ENCODE measurements at regions not wholly inside any gene's neighbourhood (a gene's known extent, or its start where the extent isn't known, plus 50 kb on each side); places are given as distances from the start of the nearest gene placed in this dataset.
A peak's percentile ranks its signal among the peaks of the same experiment; 100 is the strongest.

DNA sequence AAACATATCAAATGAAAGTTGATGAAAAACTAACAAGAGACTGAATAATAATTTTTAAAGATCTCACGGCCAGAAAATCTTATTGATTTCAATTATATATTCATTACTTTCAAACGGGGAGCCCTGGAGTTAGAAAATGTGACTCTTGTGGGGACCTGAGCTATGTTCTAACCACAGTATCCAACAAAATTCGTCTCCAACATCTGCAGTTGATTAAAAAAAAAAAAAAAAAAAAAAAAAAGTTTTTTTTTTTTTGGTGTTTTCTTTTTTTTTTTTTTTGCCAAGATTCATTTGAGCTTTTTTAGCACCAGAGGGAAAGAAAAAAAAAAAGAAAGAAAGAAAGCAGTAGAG, 144.3 kb upstream of the PIK3R1 start:
- H3K4me1 ChIP-seq (ENCODE audit: control insufficient read depth in 1 of 2, insufficient read depth in 2 of 2, low read depth in 1 of 2, low read length in 1 of 2), result no peaks in the 10 kb centered on the region; a peak in 1 of 4 replicates
- H3K36me3 ChIP-seq (replicated peaks in 1 of 2; ENCODE audit: control insufficient read depth in 1 of 2, insufficient read depth in 2 of 2, low read length in 1 of 2), result no peaks in the 10 kb centered on the region
- H3K4me3 ChIP-seq (ENCODE audit: low read depth in 2 of 2, low read length in 1 of 2), result no peak overlapping the region
- 49% methylated on average over 3 of the region's 3 CpGs for WGBS (ENCODE audit: low lambda C conversion rate)
- H3K9me3 ChIP-seq, result no peaks in the 10 kb centered on the region
- ChIA-PET POLR2A (no interaction called here), CTCF (no interaction called here)
- H3K27me3 ChIP-seq (ENCODE audit: insufficient read depth), result no peaks in the 10 kb centered on the region
- no peaks in the 10 kb centered on the region for H3K9me2 ChIP-seq
- no peaks in the 10 kb centered on the region for H4K20me1 ChIP-seq (ENCODE audit: insufficient read depth)
- no peak overlapping the region for H3K4me2 ChIP-seq
- H3K79me2 ChIP-seq (ENCODE audit: insufficient read depth), result no peaks in the 10 kb centered on the region
- H3K27ac ChIP-seq (ENCODE audit: low read depth in 2 of 2, low read length in 1 of 2), result no peak overlapping the region
- H2AFZ ChIP-seq (ENCODE audit: low read depth), result no peak overlapping the region
- TF ChIP-seq, protein P1, sequence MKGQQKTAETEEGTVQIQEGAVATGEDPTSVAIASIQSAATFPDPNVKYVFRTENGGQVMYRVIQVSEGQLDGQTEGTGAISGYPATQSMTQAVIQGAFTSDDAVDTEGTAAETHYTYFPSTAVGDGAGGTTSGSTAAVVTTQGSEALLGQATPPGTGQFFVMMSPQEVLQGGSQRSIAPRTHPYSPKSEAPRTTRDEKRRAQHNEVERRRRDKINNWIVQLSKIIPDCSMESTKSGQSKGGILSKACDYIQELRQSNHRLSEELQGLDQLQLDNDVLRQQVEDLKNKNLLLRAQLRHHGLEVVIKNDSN (IDR thresholded peaks at IDR 0.05; ENCODE audit: borderline replicate concordance, low read depth), result no peak
- peak; percentile 49 for TF ChIP-seq TCF12 (IDR thresholded peaks at IDR 0.05)
- H3F3A ChIP-seq (replicated peaks; ENCODE audit: insufficient read depth), result no peaks in the 10 kb centered on the region
- DNase-seq, result no peak
- no peak overlapping the region for H3K9ac ChIP-seq

DNA sequence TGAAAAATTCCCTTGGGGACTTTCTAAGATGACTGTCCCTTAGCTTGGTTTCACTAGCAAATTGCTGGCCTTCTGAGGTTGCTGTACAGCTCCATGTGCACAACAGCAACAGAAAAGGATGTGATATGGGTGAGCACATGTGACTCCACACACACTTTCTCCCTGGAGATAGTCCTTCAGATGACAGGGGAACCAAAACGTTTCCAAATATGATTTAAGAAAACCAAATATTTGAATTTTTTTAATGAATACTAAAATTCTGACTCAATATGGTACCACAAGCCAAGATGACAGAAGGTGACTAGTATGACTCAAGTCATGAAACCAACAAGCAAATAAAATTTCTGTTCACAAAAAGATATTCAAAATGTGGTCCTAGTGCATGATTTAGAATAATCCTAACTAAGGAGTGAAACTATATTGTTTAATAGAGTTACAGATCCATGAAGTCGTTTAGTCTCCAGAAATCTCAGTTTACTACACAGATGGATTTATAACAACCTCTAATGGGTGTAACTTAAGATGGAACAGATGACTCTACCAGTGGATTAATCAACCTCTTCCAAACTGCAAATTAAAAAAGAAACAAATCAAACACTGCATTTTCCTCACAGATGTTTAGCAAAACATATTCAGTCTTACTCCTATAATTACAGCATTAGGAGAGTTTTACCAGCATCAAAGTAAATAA, 144.8 kb upstream of the PIK3R1 start:
- Histone ChIP-seq H3K79me2 (ENCODE audit: insufficient read depth) (no peaks in the 10 kb centered on the region), H3K27me3 (ENCODE audit: insufficient read depth) (no peaks in the 10 kb centered on the region), H3K9ac (no peak overlapping the region), H3K9me3 (no peaks in the 10 kb centered on the region), H2AFZ (ENCODE audit: low read depth) (no peak overlapping the region), H3K4me1 (ENCODE audit: control insufficient read depth in 1 of 2, insufficient read depth in 2 of 2, low read depth in 1 of 2, low read length in 1 of 2) (no peaks in the 10 kb centered on the region; a peak in 1 of 4 replicates), H3F3A (replicated peaks; ENCODE audit: insufficient read depth) (no peaks in the 10 kb centered on the region), H4K20me1 (ENCODE audit: insufficient read depth) (no peaks in the 10 kb centered on the region), H3K36me3 (replicated peaks in 1 of 2; ENCODE audit: control insufficient read depth in 1 of 2, insufficient read depth in 2 of 2, low read length in 1 of 2) (no peaks in the 10 kb centered on the region), H3K4me2 (no peak overlapping the region), H3K9me2 (no peaks in the 10 kb centered on the region), H3K27ac (ENCODE audit: low read depth in 2 of 2, low read length in 1 of 2) (no peak overlapping the region), H3K4me3 (ENCODE audit: low read depth in 2 of 2, low read length in 1 of 2) (no peak overlapping the region)
- DNase-seq, result no peak
- CTCF ChIA-PET, result interaction anchor here (1.5 kb wide), 1 partner anchor 7 kb away, joined by 3 read pairs; no protein-coding TSS in a partner anchor
- POLR2A ChIA-PET, result no interaction called here
- 33% methylated on average over 2 of the region's 2 CpGs for WGBS (ENCODE audit: low lambda C conversion rate)
- TF ChIP-seq MXI1 (IDR thresholded peaks at IDR 0.05; ENCODE audit: low read depth, low read length), result no peak

DNA sequence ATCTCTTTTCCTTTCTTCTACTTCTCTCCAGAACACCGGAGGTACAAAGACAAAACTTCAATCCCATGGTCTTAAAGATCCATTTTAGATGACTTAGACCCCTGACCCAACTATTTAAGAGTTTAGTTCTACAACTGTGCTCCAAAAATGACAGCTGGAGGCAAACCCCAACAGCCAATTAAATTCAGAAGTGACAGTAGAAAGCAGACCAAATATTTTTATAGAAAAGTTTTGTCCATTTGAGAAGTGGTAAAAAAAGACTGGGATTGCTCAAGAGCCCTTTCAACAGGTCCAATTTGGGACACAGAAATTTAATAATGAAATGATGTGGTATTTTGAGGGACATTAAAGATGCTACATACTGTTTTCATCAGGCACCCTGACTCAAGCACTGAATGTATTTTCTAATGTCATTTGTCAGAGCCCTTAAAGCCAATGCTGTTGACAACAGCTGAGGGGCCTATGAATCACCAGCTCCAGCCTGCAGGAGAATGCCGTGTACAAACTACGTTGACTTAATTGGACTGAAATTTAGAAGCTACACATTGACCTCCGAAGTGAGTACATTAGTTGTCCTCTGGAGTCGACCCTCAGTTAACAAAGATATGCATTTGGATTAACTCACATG, 147.5 kb upstream of the PIK3R1 start:
- Histone ChIP-seq H3F3A (replicated peaks; ENCODE audit: insufficient read depth) (no peaks in the 10 kb centered on the region), H3K36me3 (replicated peaks in 1 of 2; ENCODE audit: control insufficient read depth in 1 of 2, insufficient read depth in 2 of 2, low read length in 1 of 2) (no peaks in the 10 kb centered on the region), H3K9ac (no peak overlapping the region), H3K4me1 (ENCODE audit: control insufficient read depth in 1 of 2, insufficient read depth in 2 of 2, low read depth in 1 of 2, low read length in 1 of 2) (no peaks in the 10 kb centered on the region), H3K79me2 (ENCODE audit: insufficient read depth) (no peaks in the 10 kb centered on the region), H3K27ac (ENCODE audit: low read depth in 2 of 2, low read length in 1 of 2) (no peak overlapping the region), H4K20me1 (ENCODE audit: insufficient read depth) (no peaks in the 10 kb centered on the region), H3K4me2 (no peak overlapping the region), H3K4me3 (ENCODE audit: low read depth in 2 of 2, low read length in 1 of 2) (no peak overlapping the region), H3K27me3 (ENCODE audit: insufficient read depth) (no peaks in the 10 kb centered on the region), H3K9me2 (no peaks in the 10 kb centered on the region), H3K9me3 (no peaks in the 10 kb centered on the region), H2AFZ (ENCODE audit: low read depth) (no peak overlapping the region)
- CTCF ChIA-PET, result no interaction called here
- POLR2A ChIA-PET, result no interaction called here
- no peak for DNase-seq
- 61% methylated on average over 5 of the region's 5 CpGs for WGBS (ENCODE audit: low lambda C conversion rate)
- TF ChIP-seq NFIC (IDR thresholded peaks at IDR 0.05; ENCODE audit: borderline replicate concordance) (no peak), RCOR1 (IDR thresholded peaks at IDR 0.05; ENCODE audit: low read length) (no peak), TCF12 (IDR thresholded peaks at IDR 0.05) (no peak), SMC3 (IDR thresholded peaks at IDR 0.05; ENCODE audit: low read depth, low read length) (no peak), FOXM1 (IDR thresholded peaks at IDR 0.05; ENCODE audit: low read depth) (no peak), MXI1 (IDR thresholded peaks at IDR 0.05; ENCODE audit: low read depth, low read length) (no peak), TEAD4 (IDR thresholded peaks at IDR 0.05; ENCODE audit: borderline replicate concordance, insufficient read depth) (no peak), EP300 (IDR thresholded peaks at IDR 0.05; ENCODE audit: borderline replicate concordance in 1 of 2, low read depth in 1 of 2, low read length in 1 of 2) (no peak), SIN3A (IDR thresholded peaks at IDR 0.05; ENCODE audit: borderline replicate concordance, low read depth, low read length) (no peak)
- TF ChIP-seq, protein P2, sequence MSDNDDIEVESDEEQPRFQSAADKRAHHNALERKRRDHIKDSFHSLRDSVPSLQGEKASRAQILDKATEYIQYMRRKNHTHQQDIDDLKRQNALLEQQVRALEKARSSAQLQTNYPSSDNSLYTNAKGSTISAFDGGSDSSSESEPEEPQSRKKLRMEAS (IDR thresholded peaks at IDR 0.05; ENCODE audit: low read depth), result no peak
- TF ChIP-seq, protein P3, sequence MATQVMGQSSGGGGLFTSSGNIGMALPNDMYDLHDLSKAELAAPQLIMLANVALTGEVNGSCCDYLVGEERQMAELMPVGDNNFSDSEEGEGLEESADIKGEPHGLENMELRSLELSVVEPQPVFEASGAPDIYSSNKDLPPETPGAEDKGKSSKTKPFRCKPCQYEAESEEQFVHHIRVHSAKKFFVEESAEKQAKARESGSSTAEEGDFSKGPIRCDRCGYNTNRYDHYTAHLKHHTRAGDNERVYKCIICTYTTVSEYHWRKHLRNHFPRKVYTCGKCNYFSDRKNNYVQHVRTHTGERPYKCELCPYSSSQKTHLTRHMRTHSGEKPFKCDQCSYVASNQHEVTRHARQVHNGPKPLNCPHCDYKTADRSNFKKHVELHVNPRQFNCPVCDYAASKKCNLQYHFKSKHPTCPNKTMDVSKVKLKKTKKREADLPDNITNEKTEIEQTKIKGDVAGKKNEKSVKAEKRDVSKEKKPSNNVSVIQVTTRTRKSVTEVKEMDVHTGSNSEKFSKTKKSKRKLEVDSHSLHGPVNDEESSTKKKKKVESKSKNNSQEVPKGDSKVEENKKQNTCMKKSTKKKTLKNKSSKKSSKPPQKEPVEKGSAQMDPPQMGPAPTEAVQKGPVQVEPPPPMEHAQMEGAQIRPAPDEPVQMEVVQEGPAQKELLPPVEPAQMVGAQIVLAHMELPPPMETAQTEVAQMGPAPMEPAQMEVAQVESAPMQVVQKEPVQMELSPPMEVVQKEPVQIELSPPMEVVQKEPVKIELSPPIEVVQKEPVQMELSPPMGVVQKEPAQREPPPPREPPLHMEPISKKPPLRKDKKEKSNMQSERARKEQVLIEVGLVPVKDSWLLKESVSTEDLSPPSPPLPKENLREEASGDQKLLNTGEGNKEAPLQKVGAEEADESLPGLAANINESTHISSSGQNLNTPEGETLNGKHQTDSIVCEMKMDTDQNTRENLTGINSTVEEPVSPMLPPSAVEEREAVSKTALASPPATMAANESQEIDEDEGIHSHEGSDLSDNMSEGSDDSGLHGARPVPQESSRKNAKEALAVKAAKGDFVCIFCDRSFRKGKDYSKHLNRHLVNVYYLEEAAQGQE (IDR thresholded peaks at IDR 0.05; ENCODE audit: low read depth, low read length), result no peak
- TF ChIP-seq, protein P4, sequence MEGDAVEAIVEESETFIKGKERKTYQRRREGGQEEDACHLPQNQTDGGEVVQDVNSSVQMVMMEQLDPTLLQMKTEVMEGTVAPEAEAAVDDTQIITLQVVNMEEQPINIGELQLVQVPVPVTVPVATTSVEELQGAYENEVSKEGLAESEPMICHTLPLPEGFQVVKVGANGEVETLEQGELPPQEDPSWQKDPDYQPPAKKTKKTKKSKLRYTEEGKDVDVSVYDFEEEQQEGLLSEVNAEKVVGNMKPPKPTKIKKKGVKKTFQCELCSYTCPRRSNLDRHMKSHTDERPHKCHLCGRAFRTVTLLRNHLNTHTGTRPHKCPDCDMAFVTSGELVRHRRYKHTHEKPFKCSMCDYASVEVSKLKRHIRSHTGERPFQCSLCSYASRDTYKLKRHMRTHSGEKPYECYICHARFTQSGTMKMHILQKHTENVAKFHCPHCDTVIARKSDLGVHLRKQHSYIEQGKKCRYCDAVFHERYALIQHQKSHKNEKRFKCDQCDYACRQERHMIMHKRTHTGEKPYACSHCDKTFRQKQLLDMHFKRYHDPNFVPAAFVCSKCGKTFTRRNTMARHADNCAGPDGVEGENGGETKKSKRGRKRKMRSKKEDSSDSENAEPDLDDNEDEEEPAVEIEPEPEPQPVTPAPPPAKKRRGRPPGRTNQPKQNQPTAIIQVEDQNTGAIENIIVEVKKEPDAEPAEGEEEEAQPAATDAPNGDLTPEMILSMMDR (IDR thresholded peaks at IDR 0.05), result no peak
